T-helper 17 cell (primary cell): ENCODE measurements at regions not wholly inside any gene's neighbourhood (a gene's known extent, or its start where the extent isn't known, plus 50 kb on each side); places are given as distances from the start of the nearest gene placed in this dataset.
"Not testable (repeated sequence)": the region's sequence is repeated elsewhere in the genome, so short reads cannot be mapped to it uniquely, and the experiment has no call there.

Experiments
- ATAC-seq: fragments of 150-1000 bp; cut with Tn5 transposase; 2 replicates; pipeline ENCODE4 v1.10.0; 2021; ENCODE audit warnings: mild to moderate bottlenecking, moderate library complexity
- DNase-seq, 3 donors: peaks; one replicate each; pipeline versions ENCODE4 v3.0.0 to v3.0.0-alpha.2; 2020 to 2021
- H3K9me3 ChIP-seq: one replicate; pipeline ENCODE4 v1.7.0; 2013; ENCODE audit warnings: low read length, mild to moderate bottlenecking; ENCODE audit not compliant: control insufficient read depth, poor library complexity, severe bottlenecking
- H3K27ac Mint-ChIP-seq: one replicate; pipeline ENCODE4 v1.8.0; 2022; ENCODE audit warnings: mild to moderate bottlenecking, moderate library complexity, mixed read lengths
- H3K27me3 Mint-ChIP-seq: one replicate; pipeline ENCODE4 v1.8.0; 2022; ENCODE audit warnings: mixed read lengths
- H3K36me3 Mint-ChIP-seq: one replicate; pipeline ENCODE4 v1.8.0; 2022; ENCODE audit warnings: low read depth, mixed read lengths
- H3K4me1 Mint-ChIP-seq: one replicate; pipeline ENCODE4 v1.8.0; 2022; ENCODE audit warnings: mild to moderate bottlenecking, mixed read lengths
- H3K4me3 Mint-ChIP-seq: one replicate; pipeline ENCODE4 v1.8.0; 2022; ENCODE audit warnings: mild to moderate bottlenecking, moderate library complexity, mixed read lengths

GRCh38 chr15:69675731-69676130 is 223.1 kb downstream of the RPLP1 start:
- Mint-ChIP-seq H3K27ac (no peak overlapping the region), H3K4me3 (no peak overlapping the region), H3K36me3 (no peaks in the 10 kb centered on the region), H3K4me1 (peaks cover 12% of the 10 kb centered on the region), H3K27me3 (peaks cover 5% of the 10 kb centered on the region)
- no peak for ATAC-seq
- DNase-seq, result no peak
- no peaks in the 10 kb centered on the region for H3K9me3 ChIP-seq

GRCh38 chr15:69677403-69677802 is 224.8 kb downstream of the RPLP1 start:
- H3K27ac Mint-ChIP-seq, result no peak overlapping the region

GRCh38 chr15:69679623-69680228 is 227.1 kb downstream of the RPLP1 start:
- Mint-ChIP-seq H3K4me3 (peak overlapping the region; percentile 66), H3K27ac (peak overlapping the region; percentile 53), H3K4me1 (peaks cover 9% of the 10 kb centered on the region), H3K27me3 (peaks cover 5% of the 10 kb centered on the region), H3K36me3 (no peaks in the 10 kb centered on the region)
- DNase-seq, result no peak
- H3K9me3 ChIP-seq, result no peaks in the 10 kb centered on the region
- peak; percentile 51 for ATAC-seq

More at GRCh38 chr15:69677403-69677802, 224.8 kb downstream of the RPLP1 start:
- DNase-seq (no peak), ATAC-seq (no peak)
- Mint-ChIP-seq H3K4me3 (no peak overlapping the region), H3K36me3 (no peaks in the 10 kb centered on the region), H3K27me3 (peaks cover 5% of the 10 kb centered on the region), H3K4me1 (peaks cover 9% of the 10 kb centered on the region)
- no peaks in the 10 kb centered on the region for H3K9me3 ChIP-seq

GRCh38 chr15:69684823-69685222 is 232.2 kb downstream of the RPLP1 start:
- H3K4me1 Mint-ChIP-seq, H3K9me3 ChIP-seq, H3K27ac Mint-ChIP-seq, DNase-seq, H3K27me3 Mint-ChIP-seq, H3K36me3 Mint-ChIP-seq, H3K4me3 Mint-ChIP-seq, ATAC-seq: not testable (repeated sequence)

GRCh38 chr15:69685512-69686452 is 233.2 kb downstream of the RPLP1 start:
- ATAC-seq, result no peak
- no peaks in the 10 kb centered on the region for H3K9me3 ChIP-seq
- Mint-ChIP-seq H3K4me3 (no peak overlapping the region), H3K27me3 (peaks cover 5% of the 10 kb centered on the region), H3K4me1 (no peaks in the 10 kb centered on the region), H3K27ac (no peak overlapping the region), H3K36me3 (no peaks in the 10 kb centered on the region)
- DNase-seq, result no peak

- peaks cover 5% of the 10 kb centered on the region for H3K27me3 Mint-ChIP-seq
These were observed 234.0 kb downstream of the RPLP1 start for GRCh38 chr15:69686626-69687025.

GRCh38 chr15:69689133-69689532 is 236.5 kb downstream of the RPLP1 start:
- H3K9me3 ChIP-seq, result no peaks in the 10 kb centered on the region
- Mint-ChIP-seq H3K27ac (no peak overlapping the region), H3K4me1 (peaks cover 3% of the 10 kb centered on the region), H3K27me3 (peaks cover 11% of the 10 kb centered on the region), H3K4me3 (no peak overlapping the region), H3K36me3 (peaks cover 2% of the 10 kb centered on the region)
- ATAC-seq (no peak), DNase-seq (no peak)

More at GRCh38 chr15:69686626-69687025, 234.0 kb downstream of the RPLP1 start:
- no peaks in the 10 kb centered on the region for H3K4me1 Mint-ChIP-seq
- no peaks in the 10 kb centered on the region for H3K36me3 Mint-ChIP-seq
- H3K9me3 ChIP-seq, result no peaks in the 10 kb centered on the region
- DNase-seq (no peak), ATAC-seq (no peak)
- H3K4me3 Mint-ChIP-seq, result no peak overlapping the region
- H3K27ac Mint-ChIP-seq, result no peak overlapping the region

- ATAC-seq, result no peak
- Mint-ChIP-seq H3K4me1 (peaks cover 3% of the 10 kb centered on the region), H3K4me3 (no peak overlapping the region), H3K36me3 (peaks cover 2% of the 10 kb centered on the region), H3K27ac (no peak overlapping the region), H3K27me3 (peaks cover 11% of the 10 kb centered on the region)
- no peak for DNase-seq
- no peaks in the 10 kb centered on the region for H3K9me3 ChIP-seq
These were observed 238.8 kb downstream of the RPLP1 start for GRCh38 chr15:69691307-69692015.

- no peak overlapping the region for H3K4me3 Mint-ChIP-seq
- no peak for ATAC-seq
These were observed 239.7 kb downstream of the RPLP1 start for GRCh38 chr15:69692342-69692741.

GRCh38 chr15:69693059-69693458 is 240.4 kb downstream of the RPLP1 start:
- ATAC-seq, result no peak
- Mint-ChIP-seq H3K4me1 (peaks cover 3% of the 10 kb centered on the region), H3K27ac (no peak overlapping the region), H3K27me3 (peaks cover 5% of the 10 kb centered on the region), H3K4me3 (no peak overlapping the region), H3K36me3 (peaks cover 2% of the 10 kb centered on the region)
- DNase-seq, result no peak
- no peaks in the 10 kb centered on the region for H3K9me3 ChIP-seq

More at GRCh38 chr15:69692342-69692741, 239.7 kb downstream of the RPLP1 start:
- peaks cover 3% of the 10 kb centered on the region for H3K4me1 Mint-ChIP-seq
- H3K27me3 Mint-ChIP-seq, result peaks cover 5% of the 10 kb centered on the region
- H3K9me3 ChIP-seq, result no peaks in the 10 kb centered on the region
- DNase-seq, result no peak
- H3K27ac Mint-ChIP-seq, result no peak overlapping the region
- H3K36me3 Mint-ChIP-seq, result peaks cover 2% of the 10 kb centered on the region

GRCh38 chr15:69696946-69697345 is 244.3 kb downstream of the RPLP1 start:
- peaks cover 3% of the 10 kb centered on the region for H3K4me1 Mint-ChIP-seq
- H3K27ac Mint-ChIP-seq, result no peak overlapping the region
- DNase-seq, result no peak
- no peak overlapping the region for H3K4me3 Mint-ChIP-seq
- H3K27me3 Mint-ChIP-seq, result peaks cover 5% of the 10 kb centered on the region
- no peak for ATAC-seq
- H3K9me3 ChIP-seq, result no peaks in the 10 kb centered on the region
- H3K36me3 Mint-ChIP-seq, result peaks cover 2% of the 10 kb centered on the region

- Mint-ChIP-seq H3K4me3 (no peak overlapping the region), H3K27me3 (peaks cover 5% of the 10 kb centered on the region), H3K36me3 (peaks cover 2% of the 10 kb centered on the region), H3K27ac (no peak overlapping the region), H3K4me1 (peaks cover 3% of the 10 kb centered on the region)
- DNase-seq, result no peak
- no peaks in the 10 kb centered on the region for H3K9me3 ChIP-seq
- no peak for ATAC-seq
These were observed 245.3 kb downstream of the RPLP1 start for GRCh38 chr15:69697916-69698315.

- no peaks in the 10 kb centered on the region for H3K27me3 Mint-ChIP-seq
- no peaks in the 10 kb centered on the region for H3K9me3 ChIP-seq
- H3K4me1 Mint-ChIP-seq, result no peaks in the 10 kb centered on the region
- no peak overlapping the region for H3K27ac Mint-ChIP-seq
- no peak overlapping the region for H3K4me3 Mint-ChIP-seq
- DNase-seq (no peak), ATAC-seq (no peak)
- H3K36me3 Mint-ChIP-seq, result no peaks in the 10 kb centered on the region
These were observed 246.5 kb downstream of the RPLP1 start for GRCh38 chr15:69699096-69699495.
